ENCODE measurements at regions not wholly inside any gene's neighbourhood (a gene's known extent, or its start where the extent isn't known, plus 50 kb on each side); places are given as distances from the start of the nearest gene placed in this dataset.

DNA sequence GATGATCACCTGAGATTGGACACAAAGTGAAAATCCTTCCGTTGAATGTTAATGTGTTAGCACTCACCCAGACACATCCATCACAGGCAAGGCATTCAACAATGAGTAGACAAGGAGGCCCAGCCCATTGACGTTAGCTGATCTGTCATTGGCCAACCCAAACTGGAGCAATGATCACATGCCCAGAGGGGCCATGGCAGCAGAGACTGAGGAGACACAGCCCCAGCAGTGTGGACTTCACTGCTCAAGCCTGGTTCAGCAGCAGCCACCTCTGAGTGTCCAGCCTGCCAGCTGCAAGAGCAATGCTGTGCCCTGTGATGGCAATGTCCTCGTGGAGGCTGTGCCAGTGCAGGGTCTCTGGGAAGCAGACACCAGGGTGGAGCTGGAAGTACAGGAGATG is 622.2 kb downstream of the AACS start:
- in situ Hi-C loops (cut with MboI; ENCODE audit: low sequenced_read_pairs, unreplicated experiment): no loop called here
- DNase-seq (ENCODE audit: low spot score): no peak
- TF ChIP-seq, protein P1, sequence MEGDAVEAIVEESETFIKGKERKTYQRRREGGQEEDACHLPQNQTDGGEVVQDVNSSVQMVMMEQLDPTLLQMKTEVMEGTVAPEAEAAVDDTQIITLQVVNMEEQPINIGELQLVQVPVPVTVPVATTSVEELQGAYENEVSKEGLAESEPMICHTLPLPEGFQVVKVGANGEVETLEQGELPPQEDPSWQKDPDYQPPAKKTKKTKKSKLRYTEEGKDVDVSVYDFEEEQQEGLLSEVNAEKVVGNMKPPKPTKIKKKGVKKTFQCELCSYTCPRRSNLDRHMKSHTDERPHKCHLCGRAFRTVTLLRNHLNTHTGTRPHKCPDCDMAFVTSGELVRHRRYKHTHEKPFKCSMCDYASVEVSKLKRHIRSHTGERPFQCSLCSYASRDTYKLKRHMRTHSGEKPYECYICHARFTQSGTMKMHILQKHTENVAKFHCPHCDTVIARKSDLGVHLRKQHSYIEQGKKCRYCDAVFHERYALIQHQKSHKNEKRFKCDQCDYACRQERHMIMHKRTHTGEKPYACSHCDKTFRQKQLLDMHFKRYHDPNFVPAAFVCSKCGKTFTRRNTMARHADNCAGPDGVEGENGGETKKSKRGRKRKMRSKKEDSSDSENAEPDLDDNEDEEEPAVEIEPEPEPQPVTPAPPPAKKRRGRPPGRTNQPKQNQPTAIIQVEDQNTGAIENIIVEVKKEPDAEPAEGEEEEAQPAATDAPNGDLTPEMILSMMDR (IDR thresholded peaks at IDR 0.05; ENCODE audit: borderline replicate concordance, control extremely low read depth, extremely low read depth, insufficient read depth, missing control alignments): no peak

DNA sequence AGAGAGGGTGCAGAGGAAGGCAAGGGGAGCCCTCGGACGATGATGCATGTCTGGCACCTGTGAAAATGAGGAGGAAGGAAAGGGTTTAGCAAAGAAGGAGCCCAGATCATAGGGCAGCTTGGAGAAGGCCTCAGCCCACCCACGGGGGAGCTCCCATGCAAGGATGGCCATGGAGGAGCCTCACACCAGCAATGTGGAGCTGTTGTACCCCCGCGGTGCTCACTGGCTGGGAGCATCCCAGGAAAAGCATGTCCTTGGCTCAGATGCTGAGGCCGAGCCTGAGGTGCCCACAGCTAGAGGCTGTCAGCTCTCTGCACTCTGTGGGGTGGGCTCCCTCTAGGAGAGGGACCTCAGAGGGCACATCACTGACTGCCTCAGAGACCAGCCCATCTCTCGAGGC is 622.6 kb downstream of the AACS start:
- TF ChIP-seq, protein P1 (IDR thresholded peaks at IDR 0.05; ENCODE audit: borderline replicate concordance, control extremely low read depth, extremely low read depth, insufficient read depth, missing control alignments): no peak
- in situ Hi-C loops (cut with MboI; ENCODE audit: low sequenced_read_pairs, unreplicated experiment): no loop called here
- DNase-seq (ENCODE audit: low spot score): no peak

DNA sequence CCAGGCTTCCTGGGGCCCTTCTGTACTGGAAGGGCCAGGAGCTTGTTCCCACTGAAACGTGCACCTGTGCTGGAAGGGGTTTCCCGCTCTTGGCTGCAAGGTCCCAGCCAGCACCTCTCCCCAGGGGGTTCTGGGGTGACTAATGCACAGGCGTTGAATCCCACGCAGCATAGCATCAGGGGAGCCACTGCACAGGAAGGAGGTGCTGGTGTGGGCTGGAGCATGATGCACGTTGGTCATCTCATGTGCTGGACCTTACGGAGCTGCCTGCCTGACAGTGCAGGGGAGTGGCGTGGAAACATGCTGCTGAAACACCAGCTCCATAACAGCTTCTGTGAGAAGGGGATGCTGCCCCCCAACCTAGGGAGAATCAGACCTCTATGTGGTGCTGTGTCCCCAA is 623.0 kb downstream of the AACS start:
- in situ Hi-C loops (cut with MboI; ENCODE audit: low sequenced_read_pairs, unreplicated experiment): no loop called here
- no peak for DNase-seq (ENCODE audit: low spot score)
- TF ChIP-seq, protein P1 (IDR thresholded peaks at IDR 0.05; ENCODE audit: borderline replicate concordance, control extremely low read depth, extremely low read depth, insufficient read depth, missing control alignments): no peak

DNA sequence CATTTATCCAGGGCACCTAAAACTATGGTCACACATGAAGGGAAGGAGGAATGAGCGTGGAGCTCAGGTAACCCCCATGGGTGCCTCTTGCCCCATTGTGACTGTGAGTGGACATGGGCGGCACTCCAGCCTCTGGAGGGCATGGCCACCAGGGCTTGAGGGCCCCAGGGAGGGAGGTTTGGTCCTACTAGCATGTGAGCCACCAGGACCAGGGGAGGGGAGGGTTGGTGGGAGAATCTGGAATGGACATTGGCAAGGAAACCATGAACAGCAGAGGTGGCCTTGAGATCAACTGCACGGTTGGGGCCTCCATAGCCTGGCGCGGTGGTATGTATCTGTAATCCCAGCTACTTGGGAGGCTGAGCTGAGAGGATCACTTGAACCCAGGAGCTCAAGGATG is 623.6 kb downstream of the AACS start:
- in situ Hi-C loops (cut with MboI; ENCODE audit: low sequenced_read_pairs, unreplicated experiment): no loop called here
- DNase-seq (ENCODE audit: low spot score): no peak
- TF ChIP-seq, protein P1 (IDR thresholded peaks at IDR 0.05; ENCODE audit: borderline replicate concordance, control extremely low read depth, extremely low read depth, insufficient read depth, missing control alignments): no peak

DNA sequence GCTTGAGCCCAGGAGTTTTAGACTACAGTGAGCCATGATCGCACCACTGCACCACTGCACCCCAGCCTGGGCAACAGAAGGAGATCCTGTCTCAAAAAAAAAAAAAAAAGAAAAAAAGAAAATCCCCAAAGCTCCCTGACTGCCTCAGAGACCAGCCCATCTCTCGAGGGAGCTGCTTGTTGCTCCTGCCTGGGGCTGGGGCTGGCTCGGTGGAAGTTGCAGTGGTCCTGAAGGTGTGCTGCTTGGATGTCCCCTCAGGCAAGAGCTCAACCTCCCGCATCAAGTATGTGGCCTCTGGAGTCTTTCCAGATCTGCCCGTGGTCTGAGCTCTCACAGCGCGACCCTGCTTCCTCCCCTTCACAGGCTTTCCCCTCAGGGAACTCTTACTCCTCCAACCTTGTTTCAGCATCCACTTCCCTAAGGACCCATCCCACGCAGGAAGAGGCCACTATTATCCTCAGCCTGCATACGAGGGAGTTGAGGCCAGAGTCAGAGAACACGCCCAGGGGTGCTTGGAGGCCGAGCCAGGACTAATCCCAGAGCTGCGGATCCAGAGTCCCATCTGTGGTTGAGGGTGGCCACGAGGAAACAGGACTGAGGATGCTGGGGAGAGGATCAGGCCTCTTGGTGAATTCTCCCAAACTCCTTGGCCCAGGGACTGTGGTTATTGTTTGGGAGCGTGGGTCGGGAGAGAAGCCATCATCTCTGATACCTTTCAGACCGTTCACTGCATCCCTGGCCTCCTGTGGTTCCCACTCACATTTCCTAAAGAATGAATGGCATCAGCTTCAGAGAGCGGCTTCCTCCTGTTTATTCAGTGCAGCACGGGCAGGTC is 624.6 kb downstream of the AACS start:
- no peak for DNase-seq (ENCODE audit: low spot score)
- in situ Hi-C loops (cut with MboI; ENCODE audit: low sequenced_read_pairs, unreplicated experiment): no loop called here
- TF ChIP-seq, protein P1 (IDR thresholded peaks at IDR 0.05; ENCODE audit: borderline replicate concordance, control extremely low read depth, extremely low read depth, insufficient read depth, missing control alignments): no peak

DNA sequence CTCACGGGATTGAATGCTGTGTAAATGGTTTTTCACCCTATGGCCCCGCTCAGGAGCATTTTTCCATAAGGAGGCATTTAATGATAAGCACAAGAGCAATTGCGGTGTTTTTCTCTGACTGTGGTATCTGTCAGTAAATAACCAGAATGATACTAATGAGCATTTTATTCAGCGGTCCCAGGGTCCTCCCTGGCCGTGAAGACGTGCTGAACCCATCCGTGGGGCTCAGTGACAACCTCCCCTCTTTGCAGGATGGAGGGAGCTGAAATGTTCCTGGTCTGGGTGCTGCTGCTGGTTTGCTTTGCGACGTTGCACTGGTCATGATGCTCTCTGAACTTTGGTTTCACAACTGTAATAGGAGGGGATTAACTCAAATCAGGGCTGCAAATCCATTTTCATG is 625.6 kb downstream of the AACS start:
- TF ChIP-seq, protein P1 (IDR thresholded peaks at IDR 0.05; ENCODE audit: borderline replicate concordance, control extremely low read depth, extremely low read depth, insufficient read depth, missing control alignments): no peak
- in situ Hi-C loops (cut with MboI; ENCODE audit: low sequenced_read_pairs, unreplicated experiment): no loop called here
- DNase-seq (ENCODE audit: low spot score): no peak

Measured in GM13976 (cell line).